HG03469 (cell line): ENCODE measurements at regions not wholly inside any gene's neighbourhood (a gene's known extent, or its start where the extent isn't known, plus 50 kb on each side); places are given as distances from the start of the nearest gene placed in this dataset.
"Not testable (repeated sequence)": the region's sequence is repeated elsewhere in the genome, so short reads cannot be mapped to it uniquely, and the experiment has no call there.

Experiments
- ATAC-seq: cut with Tn5 transposase; IDR thresholded peaks from one replicate; pipeline ENCODE4 v1.9.1; 2021; ENCODE audit warnings: mild to moderate bottlenecking, moderate library complexity, moderate number of reproducible peaks; ENCODE audit not compliant: unreplicated experiment

GRCh38 chr7:45259966-45260646 is 102.5 kb downstream of the RAMP3 start:
- ATAC-seq: no peak

- ATAC-seq: no peak
Observed at GRCh38 chr7:45267262-45267661, 109.7 kb downstream of the RAMP3 start.

GRCh38 chr7:45268013-45268412 is 110.4 kb downstream of the RAMP3 start:
- no peak for ATAC-seq

- ATAC-seq: no peak
Observed at GRCh38 chr7:45269192-45269591, 111.6 kb downstream of the RAMP3 start.

- ATAC-seq: no peak
Observed at GRCh38 chr7:45278763-45279398, 121.3 kb downstream of the RAMP3 start.

- not testable (repeated sequence) for ATAC-seq
Observed at GRCh38 chr7:45289611-45290010, 132.0 kb downstream of the RAMP3 start.

- ATAC-seq: no peak
Observed at GRCh38 chr7:45290880-45291279, 133.3 kb downstream of the RAMP3 start.

- no peak for ATAC-seq
Observed at GRCh38 chr7:45292481-45292880, 134.9 kb downstream of the RAMP3 start.

- no peak for ATAC-seq
Observed at GRCh38 chr7:45293295-45293942, 135.8 kb downstream of the RAMP3 start.

- no peak for ATAC-seq
Observed at GRCh38 chr7:45294559-45294958, 137.0 kb downstream of the RAMP3 start.

GRCh38 chr7:45295222-45295621 is 137.6 kb downstream of the RAMP3 start:
- ATAC-seq: no peak

- no peak for ATAC-seq
Observed at GRCh38 chr7:45296748-45297147, 139.2 kb downstream of the RAMP3 start.

GRCh38 chr7:45306752-45307305 is 149.2 kb downstream of the RAMP3 start:
- no peak for ATAC-seq

GRCh38 chr7:45311597-45311996 is 154.0 kb downstream of the RAMP3 start:
- no peak for ATAC-seq

- ATAC-seq: not testable (repeated sequence)
Observed at GRCh38 chr7:45315512-45315911, 157.9 kb downstream of the RAMP3 start.

- ATAC-seq: no peak
Observed at GRCh38 chr7:45324683-45325237, 167.2 kb downstream of the RAMP3 start.

- ATAC-seq: no peak
Observed at GRCh38 chr7:45325378-45325777, 167.8 kb downstream of the RAMP3 start.

- no peak for ATAC-seq
Observed at GRCh38 chr7:45328403-45328981, 170.9 kb downstream of the RAMP3 start.

- ATAC-seq: no peak
Observed at GRCh38 chr7:45331563-45331962, 174.0 kb downstream of the RAMP3 start.

GRCh38 chr7:45335024-45335423 is 177.4 kb downstream of the RAMP3 start:
- not testable (repeated sequence) for ATAC-seq

GRCh38 chr7:45342236-45342635 is 184.6 kb downstream of the RAMP3 start:
- no peak for ATAC-seq
